Esophagus squamous epithelium (tissue), 5 donors: ENCODE measurements at regions not wholly inside any gene's neighbourhood (a gene's known extent, or its start where the extent isn't known, plus 50 kb on each side); places are given as distances from the start of the nearest gene placed in this dataset.

Experiments used
- DNase-seq: peaks from one replicate; lab custom pipeline; 2025; lab: John Stamatoyannopoulos, UW
- H3K27ac ChIP-seq, 4 donors: fragments of 200-600 bp; sonication (generic); one replicate each; pipeline ENCODE4 v1.5.1; 2016 to 2019; ENCODE audit warnings: mild to moderate bottlenecking in 1 of 4
- H3K27me3 ChIP-seq, 4 donors: fragments of 200-600 bp; sonication (generic); 1 replicate in 3 of 4; 2 replicates in 1 of 4; pipeline versions ENCODE4 v1.5.1 to v1.6.0; 2017 to 2021; ENCODE audit warnings: antibody characterized with exemption in 1 of 4
- H3K36me3 ChIP-seq, 3 donors: fragments of 200-600 bp; sonication (generic); one replicate each; pipeline ENCODE4 v1.5.1; 2016 to 2019
- H3K4me1 ChIP-seq, 3 donors: fragments of 200-600 bp; sonication (generic); one replicate each; pipeline ENCODE4 v1.5.1; 2017 to 2019
- H3K4me3 ChIP-seq, 4 donors: fragments of 200-600 bp; sonication (generic); 1 replicate in 3 of 4; 2 replicates in 1 of 4; pipeline ENCODE4 v1.5.1; 2016 to 2019; ENCODE audit warnings: mild to moderate bottlenecking in 2 of 4, moderate library complexity in 1 of 4
- H3K9me3 ChIP-seq, 3 donors: fragments of 200-600 bp; sonication (generic); one replicate each; pipeline ENCODE4 v1.5.1; 2016 to 2019
- CTCF ChIP-seq, 6 experiments: fragments of 450-650 bp in 4 of 6; fragments of 200-600 bp in 2 of 6; sonication (generic) in 2 of 6; IDR thresholded peaks; one replicate each; pipeline ENCODE4 v1.5.1; 2016 to 2019; ENCODE audit warnings: antibody characterized with exemption in 6 of 6, mild to moderate bottlenecking in 4 of 6, moderate library complexity in 4 of 6
- POLR2A ChIP-seq, 4 donors: fragments of 450-650 bp; IDR thresholded peaks; one replicate each; pipeline ENCODE4 v1.6.1; 2017; ENCODE audit warnings: antibody characterized with exemption in 4 of 4, mild to moderate bottlenecking in 4 of 4, moderate library complexity in 3 of 4
- WGBS, 2 donors: methylation state at CpG; one replicate each; pipeline ENCODE4 v1.1.5; 2018; 5-methylcytosine and 5-hydroxymethylcytosine counted together
- intact Hi-C: fragments of 100-400 bp; cut with DNase I; formaldehyde crosslinking; loops from one replicate; pipeline ENCODE4 v1.15.0; 2022
- donor health status: DM: yes; HTN: yes; CAD: no.

- H3K9me3 ChIP-seq: no peaks in the 10 kb centered on the region
- H3K4me3 ChIP-seq: no peak overlapping the region
- no peak for DNase-seq
- intact Hi-C loops: no loop called here
- no peak for TF ChIP-seq CTCF (IDR thresholded peaks at IDR 0.05)
- no peak for TF ChIP-seq POLR2A (IDR thresholded peaks at IDR 0.05)
- no peaks in the 10 kb centered on the region for H3K27me3 ChIP-seq
- H3K27ac ChIP-seq: no peak overlapping the region
- no peaks in the 10 kb centered on the region for H3K4me1 ChIP-seq
- WGBS, 2 donors: 79 to 81% methylated on average over 4 of the region's 4 CpGs
- no peaks in the 10 kb centered on the region for H3K36me3 ChIP-seq
Observed at GRCh38 chr5:107196500-107197059, 474.2 kb downstream of the EFNA5 start.

GRCh38 chr5:107195890-107196395 is 474.8 kb downstream of the EFNA5 start:
- intact Hi-C loops: no loop called here
- H3K36me3 ChIP-seq: no peaks in the 10 kb centered on the region
- H3K4me1 ChIP-seq: no peaks in the 10 kb centered on the region
- DNase-seq: no peak
- H3K27ac ChIP-seq: no peak overlapping the region
- no peak overlapping the region for H3K4me3 ChIP-seq
- 73 to 79% methylated on average over 6 of the region's 6 CpGs for WGBS, 2 donors
- no peaks in the 10 kb centered on the region for H3K9me3 ChIP-seq
- H3K27me3 ChIP-seq: no peaks in the 10 kb centered on the region
- TF ChIP-seq POLR2A (IDR thresholded peaks at IDR 0.05) (no peak), CTCF (IDR thresholded peaks at IDR 0.05) (no peak)

- intact Hi-C loops: no loop called here
- Histone ChIP-seq H3K36me3 (no peaks in the 10 kb centered on the region), H3K4me1 (no peaks in the 10 kb centered on the region), H3K4me3 (no peak overlapping the region), H3K27ac (no peak overlapping the region), H3K9me3 (no peaks in the 10 kb centered on the region), H3K27me3 (no peaks in the 10 kb centered on the region)
- TF ChIP-seq POLR2A (IDR thresholded peaks at IDR 0.05) (no peak), CTCF (IDR thresholded peaks at IDR 0.05) (no peak)
- DNase-seq: no peak
- WGBS, 2 donors: 40 to 54% methylated on average over 1 of the region's 1 CpG
Observed at GRCh38 chr5:107184871-107185270, 485.9 kb downstream of the EFNA5 start.

- H3K27me3 ChIP-seq: no peaks in the 10 kb centered on the region
- H3K36me3 ChIP-seq: no peaks in the 10 kb centered on the region
- no peaks in the 10 kb centered on the region for H3K4me1 ChIP-seq
- intact Hi-C loops: no loop called here
- no peak for DNase-seq
- H3K4me3 ChIP-seq: no peak overlapping the region
- WGBS, 2 donors: 36 to 39% methylated on average over 2 of the region's 2 CpGs
- H3K9me3 ChIP-seq: no peaks in the 10 kb centered on the region
- H3K27ac ChIP-seq: no peak overlapping the region
- TF ChIP-seq POLR2A (IDR thresholded peaks at IDR 0.05) (no peak), CTCF (IDR thresholded peaks at IDR 0.05) (no peak)
Observed at GRCh38 chr5:107184066-107184465, 486.7 kb downstream of the EFNA5 start.

- no peak for DNase-seq
- Histone ChIP-seq H3K9me3 (peaks cover 0 to 17% (median 0%) of the 10 kb centered on the region in 3 donors), H3K4me3 (no peak overlapping the region), H3K27me3 (no peaks in the 10 kb centered on the region), H3K27ac (no peak overlapping the region), H3K36me3 (no peaks in the 10 kb centered on the region), H3K4me1 (no peaks in the 10 kb centered on the region)
- TF ChIP-seq CTCF (IDR thresholded peaks at IDR 0.05): no peak
- no peak for TF ChIP-seq POLR2A (IDR thresholded peaks at IDR 0.05)
- 76 to 89% methylated on average over 3 of the region's 3 CpGs for WGBS, 2 donors
- intact Hi-C loops: no loop called here
Observed at GRCh38 chr5:107170620-107171019, 500.1 kb downstream of the EFNA5 start.
